Fibroblast of skin of back (primary cell): ENCODE measurements at regions not wholly inside any gene's neighbourhood (a gene's known extent, or its start where the extent isn't known, plus 50 kb on each side); places are given as distances from the start of the nearest gene placed in this dataset.

Experiments
- DNase-seq: peaks from one replicate; pipeline ENCODE4 v3.0.0-alpha.2; 2013

GRCh38 chr4:25531272-25531671, 124.4 kb upstream of the SLC34A2 start:
- no peak for DNase-seq

DNA sequence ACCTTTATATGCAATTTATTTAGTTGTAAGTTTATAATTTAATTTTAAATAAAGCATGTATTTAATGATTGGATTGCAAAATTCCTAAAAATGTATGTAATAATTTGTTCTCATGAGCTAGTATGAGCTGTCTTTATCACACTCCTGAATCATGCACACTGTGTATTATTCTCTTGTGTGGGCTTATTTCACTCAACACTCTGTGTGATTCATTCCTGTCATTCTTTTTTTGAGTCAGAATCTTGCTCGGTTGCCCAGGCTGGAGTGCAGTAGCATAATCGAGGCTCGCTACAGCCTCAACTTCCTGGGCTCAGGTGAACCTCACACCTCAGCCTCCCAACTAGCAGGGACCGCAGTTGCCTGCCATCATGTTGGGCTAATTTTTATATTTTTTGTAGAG, 123.1 kb upstream of the SLC34A2 start:
- DNase-seq = no peak

DNA sequence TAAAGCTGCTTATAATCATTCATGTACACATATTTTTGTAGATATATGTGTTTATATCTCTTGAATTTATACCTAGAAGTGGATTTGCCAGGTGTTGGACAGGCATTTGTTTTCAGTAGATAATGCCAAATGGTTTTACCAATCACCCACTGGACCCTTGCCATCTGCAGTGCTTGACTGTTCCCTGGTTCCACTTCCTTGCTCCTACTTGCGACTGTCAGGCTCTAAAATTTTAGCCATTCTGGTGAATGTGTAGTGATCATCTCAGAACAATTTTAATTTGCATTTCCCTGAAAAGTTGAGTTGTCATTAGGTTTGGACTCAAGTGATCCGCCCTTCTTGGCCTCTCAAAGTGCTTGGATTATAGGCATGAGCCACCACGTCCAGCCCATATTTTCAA, 122.4 kb upstream of the SLC34A2 start:
- no peak for DNase-seq

GRCh38 chr4:25535278-25535677, 120.4 kb upstream of the SLC34A2 start:
- DNase-seq = no peak

DNA sequence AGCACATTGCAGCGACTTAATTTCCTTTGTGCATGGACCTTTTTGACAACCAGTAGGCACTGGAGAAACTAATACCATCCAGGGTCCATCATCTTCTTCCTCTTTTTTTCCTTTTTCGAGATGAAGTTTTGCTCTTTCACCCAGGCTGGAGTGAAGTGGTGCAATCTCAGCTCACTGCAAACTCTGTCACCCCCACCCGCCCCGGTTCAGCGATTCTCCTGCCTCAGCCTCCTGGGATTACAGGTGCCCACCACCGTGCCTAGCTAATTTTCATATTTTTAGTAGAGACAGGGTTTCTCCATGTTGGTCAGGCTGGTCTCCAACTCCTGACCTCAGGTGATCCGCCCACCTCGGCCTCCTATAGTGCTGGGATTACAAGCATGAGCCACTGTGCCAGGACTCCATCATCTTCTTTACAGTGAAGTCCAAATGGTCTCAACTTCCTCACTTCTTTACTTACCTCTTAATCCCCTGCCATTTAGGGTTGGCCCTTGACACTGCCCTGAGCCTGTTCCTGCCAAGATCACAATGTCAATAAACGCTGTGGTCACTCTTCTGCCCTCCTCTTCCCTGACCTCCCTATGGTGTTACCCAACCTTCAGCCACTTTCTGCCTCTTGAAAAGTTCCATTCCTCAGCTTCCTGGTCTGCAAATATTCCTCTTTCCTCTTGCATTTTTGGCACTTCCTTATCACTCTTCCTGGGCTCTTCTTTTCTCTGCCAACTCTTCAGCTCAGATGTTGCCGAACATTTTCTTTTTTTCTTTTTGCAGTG, 119.8 kb upstream of the SLC34A2 start:
- no peak for DNase-seq

GRCh38 chr4:25536564-25537320, 118.9 kb upstream of the SLC34A2 start:
- no peak for DNase-seq

GRCh38 chr4:25538430-25538829, 117.2 kb upstream of the SLC34A2 start:
- DNase-seq = no peak

GRCh38 chr4:25539241-25539640, 116.4 kb upstream of the SLC34A2 start:
- DNase-seq = no peak

DNA sequence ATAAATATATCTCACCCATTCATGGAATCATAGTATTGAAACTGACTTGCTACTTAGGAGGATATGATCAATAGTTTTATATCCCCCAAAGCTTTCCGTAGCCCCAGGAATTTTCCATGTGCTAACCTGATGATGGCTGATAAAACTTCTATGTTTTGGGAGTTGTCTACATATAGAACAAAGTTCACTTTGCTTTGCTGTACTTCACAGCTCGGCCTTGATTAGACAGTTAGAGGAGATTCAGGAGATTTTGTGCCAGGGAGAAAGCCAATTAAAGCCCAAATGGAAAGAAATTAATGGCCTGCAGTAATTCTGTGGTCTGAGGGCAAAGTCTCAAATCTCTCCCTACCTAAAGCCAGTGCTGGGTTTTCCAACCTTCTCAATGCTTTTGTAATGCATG, 114.9 kb upstream of the SLC34A2 start:
- no peak for DNase-seq

GRCh38 chr4:25547343-25547742, 108.3 kb upstream of the SLC34A2 start:
- DNase-seq = no peak

DNA sequence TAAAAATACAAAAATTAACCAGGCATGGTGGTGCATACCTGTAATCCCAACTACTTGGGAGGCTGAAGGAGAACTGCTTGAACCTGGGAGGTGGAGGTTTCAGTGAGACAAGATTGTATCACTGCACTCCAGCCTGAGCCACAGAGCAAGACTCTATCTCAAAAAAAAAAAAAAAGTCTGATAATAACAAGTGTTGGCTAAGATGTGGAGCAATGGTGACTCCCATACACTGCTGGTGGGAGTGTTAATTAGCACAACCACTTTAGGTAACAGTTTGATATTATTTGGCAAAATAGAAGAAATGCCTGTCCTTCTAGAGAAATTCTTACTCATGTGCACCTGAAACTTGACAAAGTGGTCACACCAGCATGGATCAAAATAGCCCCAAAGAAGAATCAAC, 106.2 kb upstream of the SLC34A2 start:
- DNase-seq = no peak

- DNase-seq = no peak
Measured at GRCh38 chr4:25550376-25551030, 105.1 kb upstream of the SLC34A2 start.

DNA sequence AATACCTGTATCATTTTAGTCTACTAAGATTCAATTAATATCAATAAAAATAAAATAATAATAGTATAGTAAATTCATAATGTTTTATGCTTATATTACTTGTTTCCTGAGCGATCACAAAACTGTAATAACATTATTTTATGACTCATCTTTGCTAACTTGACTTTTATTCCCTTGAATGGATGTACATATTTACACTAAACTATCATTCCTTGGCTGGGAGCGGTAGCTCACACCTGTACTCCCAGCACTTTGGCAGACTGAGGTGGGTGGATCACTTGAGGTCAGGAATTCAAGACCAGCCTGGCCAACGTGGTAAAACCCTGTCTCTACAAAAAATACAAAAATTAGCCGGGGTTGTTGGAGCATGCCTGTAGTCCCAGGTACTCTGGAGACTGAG, 104.0 kb upstream of the SLC34A2 start:
- no peak for DNase-seq

DNA sequence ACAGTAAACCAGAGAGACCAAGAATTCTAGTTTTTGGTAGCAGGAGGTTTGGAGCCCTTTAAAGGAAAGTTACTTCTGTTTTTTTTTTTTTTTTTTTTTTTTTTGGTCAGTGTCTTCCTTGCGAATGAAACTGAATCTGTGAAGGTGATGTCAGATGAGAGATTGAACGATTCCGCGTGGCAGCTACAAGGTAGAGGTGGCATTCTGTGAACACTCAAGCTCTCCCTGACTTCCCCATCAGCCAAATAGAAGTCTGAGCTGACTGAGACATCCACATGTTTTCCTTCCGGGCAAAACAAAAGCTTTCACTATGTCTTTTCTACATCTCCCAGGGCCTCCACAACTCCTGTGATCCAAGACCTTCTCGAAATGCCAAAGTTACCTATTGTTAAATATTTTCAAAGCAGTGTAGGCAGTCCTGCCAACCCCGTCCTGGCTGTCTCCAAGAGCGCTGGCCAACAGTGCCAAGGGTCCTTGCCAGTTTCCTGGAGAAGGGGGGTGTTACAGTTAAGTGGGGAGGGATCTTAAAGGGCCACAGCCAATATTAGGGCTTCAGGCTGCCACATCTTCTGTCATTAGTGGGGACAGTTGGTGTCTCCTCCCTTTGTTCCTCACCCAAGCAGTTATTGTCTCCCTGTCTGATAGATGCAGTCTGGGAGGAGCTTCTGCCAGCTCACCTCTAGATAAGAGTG, 102.9 kb upstream of the SLC34A2 start:
- no peak for DNase-seq

- no peak for DNase-seq
Measured at GRCh38 chr4:25559508-25559907, 96.1 kb upstream of the SLC34A2 start.

- no peak for DNase-seq
Measured at GRCh38 chr4:25560605-25561004, 95.0 kb upstream of the SLC34A2 start.

DNA sequence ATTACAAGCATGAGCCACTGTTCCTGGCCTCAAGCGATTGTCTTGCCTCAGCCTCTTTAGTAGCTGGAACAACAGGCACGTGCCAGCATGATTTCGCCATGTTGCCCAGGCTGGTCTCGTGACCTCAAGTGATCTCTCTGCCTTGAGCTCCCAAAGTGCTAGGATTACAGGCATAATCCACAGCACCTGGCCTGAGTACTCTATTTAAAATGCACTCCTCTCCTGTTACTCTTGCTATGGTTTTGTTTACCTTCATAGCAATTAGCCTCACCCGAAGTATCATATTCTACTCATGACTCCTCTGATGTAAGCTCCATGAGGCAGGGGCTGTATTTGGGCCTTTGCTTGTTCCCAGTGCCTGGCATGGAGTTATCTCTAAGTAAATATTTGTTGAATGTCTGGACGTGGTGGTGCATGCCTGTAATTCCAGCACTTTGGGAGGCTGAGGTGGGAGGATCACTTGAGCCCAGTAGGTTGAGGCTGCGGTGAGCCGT, 92.5 kb upstream of the SLC34A2 start:
- DNase-seq = no peak

- DNase-seq = no peak
Measured at GRCh38 chr4:25564836-25565235, 90.8 kb upstream of the SLC34A2 start.

GRCh38 chr4:25567253-25567652, 88.4 kb upstream of the SLC34A2 start:
- no peak for DNase-seq

- no peak for DNase-seq
Measured at GRCh38 chr4:25569716-25570115, 85.9 kb upstream of the SLC34A2 start.

- DNase-seq = no peak
Measured at GRCh38 chr4:25575611-25576010, 80.0 kb upstream of the SLC34A2 start.

- no peak for DNase-seq
Measured at GRCh38 chr4:25578432-25578831, 77.2 kb upstream of the SLC34A2 start.
